HAP-1 (cell line): ENCODE measurements at regions not wholly inside any gene's neighbourhood (a gene's known extent, or its start where the extent isn't known, plus 50 kb on each side); places are given as distances from the start of the nearest gene placed in this dataset.

ENCODE experiments used
- DNase-seq, 2 experiments: peaks; one replicate each; pipeline ENCODE4 v3.0.0-alpha.2; 2016 to 2020; ENCODE audit warnings: low spot score in 2 of 2
- H3K27me3 ChIP-seq: fragments of 250-450 bp; sonication (Bioruptor Pico); 2 replicates; pipeline ENCODE4 v1.5.1; 2020; ENCODE audit warnings: low read depth, mild to moderate bottlenecking, moderate library complexity
- H3K36me3 ChIP-seq: fragments of 250-450 bp; sonication (Bioruptor Pico); replicated peaks from 2 replicates; pipeline ENCODE4 v1.5.1; 2020; ENCODE audit warnings: mild to moderate bottlenecking
- H3K4me1 ChIP-seq: fragments of 250-450 bp; sonication (Bioruptor Pico); 2 replicates; pipeline ENCODE4 v1.5.1; 2020; ENCODE audit warnings: mild to moderate bottlenecking
- H3K4me3 ChIP-seq: fragments of 250-450 bp; sonication (Bioruptor Pico); 2 replicates; pipeline ENCODE4 v1.5.1; 2020; ENCODE audit warnings: mild to moderate bottlenecking, moderate library complexity
- H3K9me3 ChIP-seq: fragments of 250-450 bp; sonication (Bioruptor Pico); 2 replicates; pipeline ENCODE4 v1.5.1; 2020; ENCODE audit warnings: mild to moderate bottlenecking, moderate library complexity
- in situ Hi-C: fragments of 300-500 bp; cut with MboI; formaldehyde crosslinking; loops from 3 replicates; pipeline ENCODE4 v1.14.3; 2020; ENCODE audit warnings: low sequenced_read_pairs, inconsistent platforms, mixed read lengths

DNA sequence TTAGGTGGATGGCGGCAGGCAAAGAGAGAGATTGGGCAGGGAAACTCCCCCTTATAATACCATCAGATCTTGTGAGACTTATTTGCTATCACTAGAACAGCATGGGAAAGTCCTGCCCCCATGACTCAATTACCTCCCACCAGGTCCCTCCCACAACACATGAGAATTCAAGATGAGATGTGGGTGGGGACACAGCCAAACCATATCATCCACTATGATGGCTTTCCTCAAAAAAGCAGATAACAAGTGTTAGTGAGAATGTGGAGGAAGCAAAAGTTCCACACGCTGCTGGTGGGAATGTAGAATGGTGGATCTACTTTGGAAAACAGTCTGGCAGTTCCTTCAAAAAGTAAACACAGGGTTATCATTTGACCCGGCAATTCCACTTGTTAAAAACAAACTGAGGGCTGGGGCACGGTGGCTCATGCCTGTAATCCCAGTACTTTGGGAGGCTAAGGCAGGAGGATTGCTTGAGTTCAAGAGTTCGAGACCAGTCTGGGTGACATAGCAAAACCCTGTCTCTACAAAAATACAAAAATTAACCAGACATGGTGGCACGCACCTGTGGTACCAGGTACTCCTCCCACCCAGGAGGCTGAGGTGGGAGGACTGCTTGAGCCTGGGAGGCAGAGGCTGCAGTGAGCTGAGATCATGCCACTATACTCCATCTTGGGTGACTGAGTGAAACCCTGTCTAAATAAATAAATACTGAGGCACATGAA, 161.4 kb upstream of the EEPD1 start:
- Histone ChIP-seq H3K36me3 (no peaks in the 10 kb centered on the region), H3K9me3 (no peaks in the 10 kb centered on the region), H3K27me3 (no peaks in the 10 kb centered on the region), H3K4me3 (no peak overlapping the region), H3K4me1 (no peaks in the 10 kb centered on the region)
- in situ Hi-C loops = no loop called here
- no peak for DNase-seq

DNA sequence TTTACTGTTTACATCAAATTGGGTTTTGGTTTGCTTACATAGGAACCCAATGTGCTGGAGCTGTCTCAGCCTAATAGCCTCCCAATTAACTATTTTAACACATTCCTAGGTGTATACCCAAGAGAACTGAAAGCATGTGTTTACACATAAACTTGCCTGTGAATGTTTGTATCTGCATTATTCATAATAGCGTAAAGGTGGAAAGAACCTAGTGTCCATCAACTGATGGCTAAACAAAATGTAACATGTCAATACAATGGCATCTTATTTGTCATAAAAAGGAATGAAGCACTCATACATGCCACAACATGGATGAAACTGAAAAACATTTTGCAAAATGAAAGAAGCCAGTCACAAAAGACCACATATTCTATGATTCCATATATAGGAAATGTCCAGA, 160.6 kb upstream of the EEPD1 start:
- H3K27me3 ChIP-seq = no peaks in the 10 kb centered on the region
- no peaks in the 10 kb centered on the region for H3K4me1 ChIP-seq
- no peak overlapping the region for H3K4me3 ChIP-seq
- no peak for DNase-seq
- no peaks in the 10 kb centered on the region for H3K36me3 ChIP-seq
- in situ Hi-C loops = no loop called here
- no peaks in the 10 kb centered on the region for H3K9me3 ChIP-seq

DNA sequence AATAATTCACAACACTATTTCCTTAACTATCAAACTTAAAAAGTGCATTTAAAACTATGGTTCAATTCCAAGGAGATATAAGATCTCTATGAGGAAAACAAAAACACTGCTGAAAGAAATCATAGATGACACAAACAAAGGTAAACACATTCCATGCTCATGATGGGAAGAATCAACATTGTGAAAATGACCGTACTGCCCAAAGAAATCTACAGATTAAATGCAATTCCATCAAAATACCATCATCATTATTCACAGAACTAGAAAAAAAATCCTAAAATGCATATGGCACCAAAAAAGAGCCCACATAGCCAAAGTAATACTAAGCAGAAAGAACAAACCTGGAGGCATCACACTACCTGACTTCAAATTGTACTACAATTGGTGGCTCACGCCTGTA, 159.9 kb upstream of the EEPD1 start:
- Histone ChIP-seq H3K36me3 (no peaks in the 10 kb centered on the region), H3K27me3 (no peaks in the 10 kb centered on the region), H3K4me1 (no peaks in the 10 kb centered on the region), H3K9me3 (no peaks in the 10 kb centered on the region), H3K4me3 (no peak overlapping the region)
- in situ Hi-C loops = no loop called here
- no peak for DNase-seq

GRCh38 chr7:35993676-35994606, 159.1 kb upstream of the EEPD1 start:
- no peaks in the 10 kb centered on the region for H3K9me3 ChIP-seq
- H3K27me3 ChIP-seq = no peaks in the 10 kb centered on the region
- H3K4me1 ChIP-seq = no peaks in the 10 kb centered on the region
- in situ Hi-C loops = no loop called here
- no peak for DNase-seq
- H3K4me3 ChIP-seq = no peak overlapping the region
- H3K36me3 ChIP-seq = no peaks in the 10 kb centered on the region

- Histone ChIP-seq H3K4me1 (no peaks in the 10 kb centered on the region), H3K27me3 (no peaks in the 10 kb centered on the region), H3K4me3 (no peak overlapping the region), H3K9me3 (no peaks in the 10 kb centered on the region), H3K36me3 (no peaks in the 10 kb centered on the region)
- no peak for DNase-seq
- in situ Hi-C loops = no loop called here
Measured at GRCh38 chr7:35995334-35995733, 157.7 kb upstream of the EEPD1 start.

DNA sequence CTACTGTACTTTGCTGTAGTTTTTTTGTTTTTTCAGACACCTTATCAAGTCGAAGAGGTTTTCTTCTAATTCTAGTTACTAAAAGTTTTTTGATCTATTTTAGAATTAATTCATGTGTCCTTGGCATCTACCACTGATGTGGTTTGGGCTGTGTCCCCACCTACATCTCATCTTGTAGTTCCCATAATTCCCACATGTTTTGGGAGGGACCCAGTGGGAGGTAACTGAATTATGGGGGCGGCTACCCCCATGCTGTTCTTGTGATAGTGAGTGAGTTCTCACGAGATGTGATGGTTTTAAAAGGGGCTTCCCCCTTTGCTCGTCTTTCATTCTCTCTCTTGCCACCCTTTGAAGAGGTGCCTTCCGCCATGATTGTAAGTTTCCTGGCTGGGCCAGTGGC, 154.6 kb upstream of the EEPD1 start:
- DNase-seq = no peak
- no peaks in the 10 kb centered on the region for H3K4me1 ChIP-seq
- H3K4me3 ChIP-seq = no peak overlapping the region
- in situ Hi-C loops = no loop called here
- no peaks in the 10 kb centered on the region for H3K9me3 ChIP-seq
- no peaks in the 10 kb centered on the region for H3K36me3 ChIP-seq
- H3K27me3 ChIP-seq = no peaks in the 10 kb centered on the region

- in situ Hi-C loops = no loop called here
- Histone ChIP-seq H3K4me1 (no peaks in the 10 kb centered on the region), H3K9me3 (no peaks in the 10 kb centered on the region), H3K4me3 (no peak overlapping the region), H3K36me3 (no peaks in the 10 kb centered on the region), H3K27me3 (no peaks in the 10 kb centered on the region)
- no peak for DNase-seq
Measured at GRCh38 chr7:36001546-36001945, 151.5 kb upstream of the EEPD1 start.

- Histone ChIP-seq H3K4me1 (no peaks in the 10 kb centered on the region), H3K9me3 (no peaks in the 10 kb centered on the region), H3K27me3 (no peaks in the 10 kb centered on the region), H3K36me3 (no peaks in the 10 kb centered on the region), H3K4me3 (no peak overlapping the region)
- no peak for DNase-seq
- in situ Hi-C loops = no loop called here
Measured at GRCh38 chr7:36002900-36003299, 150.2 kb upstream of the EEPD1 start.

DNA sequence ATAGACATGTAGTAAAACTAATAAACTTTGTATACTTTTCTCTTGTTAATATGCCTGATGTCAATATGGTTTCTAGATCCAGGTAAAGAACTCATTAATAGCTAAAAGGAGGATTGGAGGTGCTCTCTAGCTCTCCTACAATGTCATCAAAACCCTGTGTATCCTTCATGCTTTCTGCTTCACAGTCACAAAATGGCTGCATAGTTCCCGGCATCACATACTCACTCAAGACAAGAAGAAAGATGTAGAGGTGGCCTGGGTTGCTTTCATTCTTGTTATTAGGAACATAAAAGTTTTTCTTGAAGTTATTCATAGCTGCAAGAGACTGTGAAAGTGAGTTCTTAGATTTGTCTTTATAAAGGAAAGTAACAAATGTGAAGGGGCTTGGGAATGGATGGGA, 149.7 kb upstream of the EEPD1 start:
- in situ Hi-C loops = no loop called here

DNA sequence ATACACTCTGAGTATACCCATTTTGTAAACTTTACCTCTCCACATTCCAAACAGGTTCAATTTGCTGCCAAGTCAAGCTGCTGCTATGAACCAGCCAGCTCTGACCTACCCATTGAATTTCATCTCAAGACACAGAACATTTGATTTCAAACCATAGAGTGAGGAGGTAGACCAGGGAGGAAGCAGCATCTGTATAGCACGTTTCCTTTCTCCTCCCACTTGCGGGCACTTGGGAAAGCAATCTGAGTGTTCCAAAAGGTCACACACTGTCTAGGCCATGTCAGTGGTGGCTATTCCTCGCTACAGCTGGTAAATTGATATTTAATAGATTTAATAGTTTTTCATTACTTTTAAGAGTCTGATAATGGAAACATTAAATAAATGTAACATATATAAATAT, 147.8 kb upstream of the EEPD1 start:
- H3K4me3 ChIP-seq = no peak overlapping the region
- no peaks in the 10 kb centered on the region for H3K36me3 ChIP-seq
- no peaks in the 10 kb centered on the region for H3K4me1 ChIP-seq
- no peak for DNase-seq
- in situ Hi-C loops = no loop called here
- H3K27me3 ChIP-seq = no peaks in the 10 kb centered on the region
- H3K9me3 ChIP-seq = no peaks in the 10 kb centered on the region

More for the DNA sequence above, 149.7 kb upstream of the EEPD1 start:
- H3K36me3 ChIP-seq = no peaks in the 10 kb centered on the region
- H3K4me3 ChIP-seq = no peak overlapping the region
- no peaks in the 10 kb centered on the region for H3K9me3 ChIP-seq
- no peak for DNase-seq
- H3K27me3 ChIP-seq = no peaks in the 10 kb centered on the region
- H3K4me1 ChIP-seq = no peaks in the 10 kb centered on the region

- no peak for DNase-seq
- Histone ChIP-seq H3K4me3 (no peak overlapping the region), H3K4me1 (no peaks in the 10 kb centered on the region), H3K36me3 (no peaks in the 10 kb centered on the region), H3K9me3 (no peaks in the 10 kb centered on the region), H3K27me3 (no peaks in the 10 kb centered on the region)
- in situ Hi-C loops = no loop called here
Measured at GRCh38 chr7:36005876-36006275, 147.2 kb upstream of the EEPD1 start.

DNA sequence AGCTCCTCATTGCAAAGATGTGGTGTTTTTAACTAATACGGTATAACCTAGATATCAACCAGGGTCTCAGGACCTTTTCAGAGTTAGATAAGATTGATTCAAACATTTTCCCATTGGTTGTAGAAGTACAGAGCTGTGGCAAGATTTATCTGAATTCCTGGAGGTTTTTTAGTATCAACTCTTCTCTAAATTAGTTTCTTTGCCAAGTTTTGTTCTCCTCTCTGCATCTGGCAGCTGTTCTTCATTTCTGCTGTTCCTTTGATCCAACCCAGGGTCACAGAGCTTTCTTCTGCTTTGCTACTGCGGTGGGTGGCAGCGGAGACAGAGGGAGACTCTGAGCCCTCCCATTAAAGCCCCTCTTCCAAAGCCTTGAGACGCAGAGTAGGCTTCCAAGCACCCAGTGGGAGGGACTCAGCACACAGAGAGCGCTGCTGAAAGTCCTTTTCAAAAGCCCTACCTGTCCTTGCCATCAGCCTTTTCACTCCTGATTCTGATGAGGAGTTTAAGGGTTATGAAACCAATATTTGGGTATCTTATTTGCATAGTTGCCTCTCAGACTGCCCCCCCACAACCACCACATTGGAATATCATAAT, 146.3 kb upstream of the EEPD1 start:
- no peaks in the 10 kb centered on the region for H3K9me3 ChIP-seq
- no peaks in the 10 kb centered on the region for H3K36me3 ChIP-seq
- in situ Hi-C loops = no loop called here
- no peak for DNase-seq
- no peak overlapping the region for H3K4me3 ChIP-seq
- no peaks in the 10 kb centered on the region for H3K4me1 ChIP-seq
- no peaks in the 10 kb centered on the region for H3K27me3 ChIP-seq

DNA sequence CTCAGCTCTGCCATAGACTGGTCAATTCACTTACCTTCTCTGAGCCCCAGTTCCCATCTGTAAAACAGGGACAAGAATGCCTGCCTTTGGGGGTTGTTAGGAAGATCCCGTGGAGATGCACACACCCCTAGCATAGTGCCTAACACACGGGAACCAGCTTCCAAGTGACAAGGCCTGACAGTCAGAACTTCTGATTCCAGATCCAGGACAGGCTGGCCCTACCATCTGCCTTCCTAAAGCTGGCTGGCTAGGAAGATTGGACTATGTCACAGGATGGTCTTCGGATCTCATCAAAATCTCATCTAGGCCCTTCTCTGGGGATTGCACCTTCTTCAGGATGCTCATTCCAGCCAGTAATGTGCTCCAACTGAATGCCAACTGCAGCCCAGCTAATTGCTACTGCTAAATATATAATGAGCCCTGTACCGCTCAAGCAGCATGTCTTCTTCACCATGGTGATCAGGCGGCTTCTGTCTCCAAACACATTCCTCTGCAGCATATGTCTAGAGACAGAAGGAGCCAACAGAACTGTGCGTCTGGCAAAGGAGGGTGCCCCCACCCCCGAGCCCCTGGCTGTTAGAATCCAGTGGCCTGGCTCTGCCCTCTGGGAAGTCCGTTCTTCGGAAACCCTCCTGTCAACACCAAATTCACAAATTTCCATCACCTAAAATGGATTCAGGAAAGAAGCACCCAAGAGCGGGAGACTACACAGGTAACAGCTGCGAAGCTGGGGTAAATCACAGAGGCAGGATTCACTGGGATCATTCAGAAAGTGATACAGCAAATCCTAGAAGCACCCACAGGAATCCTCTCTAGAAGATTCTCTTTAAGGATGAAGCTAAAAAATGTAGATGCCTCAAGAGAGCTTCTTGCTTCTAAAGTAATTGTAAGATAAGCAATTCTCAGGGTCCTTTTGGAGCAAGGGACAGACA, 142.1 kb upstream of the EEPD1 start:
- Histone ChIP-seq H3K36me3 (no peaks in the 10 kb centered on the region), H3K9me3 (no peaks in the 10 kb centered on the region), H3K4me1 (no peaks in the 10 kb centered on the region), H3K27me3 (no peaks in the 10 kb centered on the region), H3K4me3 (no peak overlapping the region)
- in situ Hi-C loops = no loop called here
- no peak for DNase-seq
